T-helper 22 cell (primary cell): ENCODE measurements at regions not wholly inside any gene's neighbourhood (a gene's known extent, or its start where the extent isn't known, plus 50 kb on each side); places are given as distances from the start of the nearest gene placed in this dataset.

Experiments
- DNase-seq: peaks from one replicate; pipeline ENCODE4 v3.0.0-alpha.2; 2020; ENCODE audit warnings: low read depth

- no peak for DNase-seq
These were observed 672.8 kb upstream of the ID2 start for GRCh38 chr2:8009010-8009597.

GRCh38 chr2:8015848-8016600, 665.8 kb upstream of the ID2 start:
- no peak for DNase-seq

GRCh38 chr2:8016688-8017087, 665.2 kb upstream of the ID2 start:
- no peak for DNase-seq

GRCh38 chr2:8018956-8019355, 662.9 kb upstream of the ID2 start:
- DNase-seq: no peak

GRCh38 chr2:8019934-8020333, 661.9 kb upstream of the ID2 start:
- DNase-seq: no peak

GRCh38 chr2:8021921-8022320, 659.9 kb upstream of the ID2 start:
- DNase-seq: no peak

- no peak for DNase-seq
These were observed 658.8 kb upstream of the ID2 start for GRCh38 chr2:8022908-8023640.

GRCh38 chr2:8024506-8024905, 657.4 kb upstream of the ID2 start:
- no peak for DNase-seq

GRCh38 chr2:8026381-8026780, 655.5 kb upstream of the ID2 start:
- no peak for DNase-seq

- DNase-seq: no peak
These were observed 654.5 kb upstream of the ID2 start for GRCh38 chr2:8027387-8027786.

- DNase-seq: no peak
These were observed 653.8 kb upstream of the ID2 start for GRCh38 chr2:8028036-8028435.

GRCh38 chr2:8028436-8028835, 653.4 kb upstream of the ID2 start:
- DNase-seq: no peak

- no peak for DNase-seq
These were observed 652.9 kb upstream of the ID2 start for GRCh38 chr2:8028981-8029380.

- no peak for DNase-seq
These were observed 651.1 kb upstream of the ID2 start for GRCh38 chr2:8030573-8031303.

GRCh38 chr2:8031370-8031769, 650.5 kb upstream of the ID2 start:
- DNase-seq: no peak

- no peak for DNase-seq
These were observed 648.2 kb upstream of the ID2 start for GRCh38 chr2:8033546-8034096.

- DNase-seq: no peak
These were observed 645.5 kb upstream of the ID2 start for GRCh38 chr2:8036366-8036765.

GRCh38 chr2:8039732-8040131, 642.1 kb upstream of the ID2 start:
- no peak for DNase-seq

- DNase-seq: no peak
These were observed 638.6 kb upstream of the ID2 start for GRCh38 chr2:8043295-8043694.

GRCh38 chr2:8044046-8044594, 637.7 kb upstream of the ID2 start:
- DNase-seq: no peak

GRCh38 chr2:8045081-8045614, 636.7 kb upstream of the ID2 start:
- no peak for DNase-seq

- DNase-seq: no peak
These were observed 635.0 kb upstream of the ID2 start for GRCh38 chr2:8046849-8047248.
